ENCODE measurements at regions not wholly inside any gene's neighbourhood (a gene's known extent, or its start where the extent isn't known, plus 50 kb on each side); places are given as distances from the start of the nearest gene placed in this dataset.

DNA sequence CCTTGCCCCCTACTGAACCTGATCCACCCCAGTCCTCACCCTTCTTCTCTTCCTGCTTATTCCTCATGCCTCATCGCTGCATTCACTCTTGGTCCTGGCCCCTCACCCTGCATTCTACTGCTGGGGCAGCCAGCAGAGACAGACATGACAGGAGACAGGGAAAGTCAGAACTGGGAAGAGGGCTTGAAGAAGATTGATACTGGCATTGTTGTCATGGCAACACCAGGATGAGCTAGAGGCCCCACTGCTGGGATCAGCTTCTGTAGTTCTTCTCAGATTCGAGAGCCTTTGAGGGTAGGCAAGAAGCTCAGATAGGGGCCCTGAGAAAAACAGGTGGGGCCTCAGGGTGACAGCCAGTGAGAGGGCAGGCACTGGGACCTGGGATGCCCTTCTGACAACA is 264.3 kb downstream of the MIAT start:
- TF ChIP-seq, protein P1, sequence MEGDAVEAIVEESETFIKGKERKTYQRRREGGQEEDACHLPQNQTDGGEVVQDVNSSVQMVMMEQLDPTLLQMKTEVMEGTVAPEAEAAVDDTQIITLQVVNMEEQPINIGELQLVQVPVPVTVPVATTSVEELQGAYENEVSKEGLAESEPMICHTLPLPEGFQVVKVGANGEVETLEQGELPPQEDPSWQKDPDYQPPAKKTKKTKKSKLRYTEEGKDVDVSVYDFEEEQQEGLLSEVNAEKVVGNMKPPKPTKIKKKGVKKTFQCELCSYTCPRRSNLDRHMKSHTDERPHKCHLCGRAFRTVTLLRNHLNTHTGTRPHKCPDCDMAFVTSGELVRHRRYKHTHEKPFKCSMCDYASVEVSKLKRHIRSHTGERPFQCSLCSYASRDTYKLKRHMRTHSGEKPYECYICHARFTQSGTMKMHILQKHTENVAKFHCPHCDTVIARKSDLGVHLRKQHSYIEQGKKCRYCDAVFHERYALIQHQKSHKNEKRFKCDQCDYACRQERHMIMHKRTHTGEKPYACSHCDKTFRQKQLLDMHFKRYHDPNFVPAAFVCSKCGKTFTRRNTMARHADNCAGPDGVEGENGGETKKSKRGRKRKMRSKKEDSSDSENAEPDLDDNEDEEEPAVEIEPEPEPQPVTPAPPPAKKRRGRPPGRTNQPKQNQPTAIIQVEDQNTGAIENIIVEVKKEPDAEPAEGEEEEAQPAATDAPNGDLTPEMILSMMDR (IDR thresholded peaks at IDR 0.05; ENCODE audit: low read depth, low read length, missing control alignments): no peak
- no peak for DNase-seq (ENCODE audit: low read depth)
- no peak overlapping the region for H3K4me3 ChIP-seq (ENCODE audit: low read depth, low read length)

DNA sequence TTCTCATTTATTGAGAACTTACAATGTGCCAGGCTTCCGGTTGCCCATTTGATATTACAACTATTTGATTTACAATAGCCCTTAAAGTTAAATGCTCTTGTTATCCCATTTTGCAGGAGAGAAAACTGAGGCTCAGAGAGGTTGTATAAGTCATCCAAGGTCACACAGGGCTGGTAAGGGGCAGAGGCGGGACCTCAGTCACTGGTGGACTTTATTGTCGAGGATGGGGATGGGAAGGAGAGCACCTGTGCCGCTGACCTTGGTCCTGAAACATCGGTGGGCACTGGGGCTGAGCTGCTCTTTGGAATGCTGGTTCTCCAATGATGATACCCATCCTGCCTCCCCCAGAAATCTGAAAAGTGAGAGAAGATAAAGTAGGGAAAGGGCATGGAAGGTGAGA is 265.4 kb downstream of the MIAT start:
- no peak for DNase-seq (ENCODE audit: low read depth)
- TF ChIP-seq, protein P1 (IDR thresholded peaks at IDR 0.05; ENCODE audit: low read depth, low read length, missing control alignments): no peak

DNA sequence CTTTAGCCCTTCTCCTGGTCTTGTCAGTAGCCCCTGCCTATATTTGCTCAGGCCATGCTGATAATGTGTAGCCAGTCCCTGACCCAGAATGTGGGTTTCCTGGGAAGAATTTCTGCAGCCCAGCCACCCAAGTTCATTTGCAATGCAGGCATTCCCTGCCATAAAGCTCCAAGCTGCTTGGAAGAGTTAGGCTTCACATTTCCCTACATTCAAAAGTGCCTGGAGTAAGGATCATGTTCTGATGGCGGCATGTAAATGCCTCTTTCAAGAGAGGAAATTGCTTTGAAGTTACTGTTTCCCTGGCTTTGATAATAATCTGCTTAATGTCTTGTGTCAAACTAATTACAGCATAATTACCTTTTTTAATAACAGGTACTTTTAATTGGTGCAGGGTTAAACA is 266.1 kb downstream of the MIAT start:
- no peak for DNase-seq (ENCODE audit: low read depth)
- H3K4me3 ChIP-seq (ENCODE audit: low read depth, low read length): no peak overlapping the region
- TF ChIP-seq, protein P1 (IDR thresholded peaks at IDR 0.05; ENCODE audit: low read depth, low read length, missing control alignments): no peak

More for the DNA sequence above, 265.4 kb downstream of the MIAT start:
- H3K4me3 ChIP-seq (ENCODE audit: low read depth, low read length): no peak overlapping the region

DNA sequence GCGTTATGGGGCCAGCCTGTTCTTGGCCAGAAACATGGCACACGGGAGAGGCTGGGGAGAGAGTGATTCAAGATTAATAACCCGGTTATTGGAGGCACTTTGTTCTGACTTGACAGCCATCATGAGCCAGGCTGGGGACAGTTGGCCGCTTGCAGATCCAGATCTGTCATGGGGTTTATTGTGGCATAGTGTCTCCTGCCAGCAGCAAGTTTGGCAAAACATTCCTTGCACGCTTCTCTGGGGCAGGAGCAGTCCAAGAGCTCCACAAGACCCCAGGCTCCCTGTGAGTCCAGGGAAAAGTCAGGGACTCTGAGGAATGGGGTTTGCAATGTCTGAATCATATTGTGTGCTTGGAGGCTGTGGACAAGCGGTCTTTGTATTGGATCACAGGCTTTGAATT is 270.4 kb downstream of the MIAT start:
- DNase-seq (ENCODE audit: low read depth): no peak
- TF ChIP-seq, protein P1 (IDR thresholded peaks at IDR 0.05; ENCODE audit: low read depth, low read length, missing control alignments): no peak
- H3K4me3 ChIP-seq (ENCODE audit: low read depth, low read length): no peak overlapping the region

DNA sequence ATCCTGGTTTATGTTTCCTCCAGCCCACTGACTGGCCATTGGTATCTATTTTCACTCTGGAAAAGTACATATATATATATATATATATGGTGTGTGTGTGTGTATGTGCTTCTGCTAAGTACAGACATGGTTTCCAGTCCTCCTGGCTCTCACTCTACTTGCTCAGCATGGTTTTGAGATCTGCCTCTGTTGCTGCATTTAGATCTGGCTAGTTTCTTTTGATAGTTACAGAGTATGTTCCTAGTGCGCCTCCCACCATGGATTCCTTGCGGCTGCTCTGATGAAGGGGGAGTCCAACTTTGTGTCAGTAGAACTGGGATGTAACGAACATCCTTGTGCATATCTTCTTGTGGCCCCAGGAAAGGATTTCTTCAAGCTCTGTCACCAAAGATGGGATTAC is 274.1 kb downstream of the MIAT start:
- H3K4me3 ChIP-seq (ENCODE audit: low read depth, low read length): no peak overlapping the region
- DNase-seq (ENCODE audit: low read depth): no peak
- TF ChIP-seq, protein P1 (IDR thresholded peaks at IDR 0.05; ENCODE audit: low read depth, low read length, missing control alignments): no peak

DNA sequence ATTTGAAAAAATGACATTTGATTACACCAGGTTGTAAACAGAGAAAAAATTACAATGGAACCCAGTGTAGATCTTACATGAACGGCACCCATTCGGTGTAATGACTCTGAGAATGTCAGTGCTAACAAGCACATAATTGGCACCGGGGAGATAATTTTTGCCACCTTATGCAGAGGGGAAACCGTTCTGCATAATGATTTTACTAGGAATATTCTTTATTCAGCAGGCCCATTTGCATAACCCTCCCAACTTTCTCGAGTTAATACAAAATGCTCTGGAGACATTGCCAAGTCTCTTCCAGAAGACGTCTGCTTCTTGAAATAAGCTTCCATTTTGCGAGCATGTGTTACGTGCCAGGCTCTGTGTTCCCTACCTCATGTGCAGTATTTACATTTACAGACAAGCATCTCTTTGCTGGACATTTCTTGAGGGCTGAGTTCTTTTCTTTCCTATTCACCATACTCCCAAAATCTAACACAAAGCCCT is 275.8 kb downstream of the MIAT start:
- H3K4me3 ChIP-seq (ENCODE audit: low read depth, low read length): no peak overlapping the region
- DNase-seq (ENCODE audit: low read depth): no peak
- TF ChIP-seq, protein P1 (IDR thresholded peaks at IDR 0.05; ENCODE audit: low read depth, low read length, missing control alignments): no peak

DNA sequence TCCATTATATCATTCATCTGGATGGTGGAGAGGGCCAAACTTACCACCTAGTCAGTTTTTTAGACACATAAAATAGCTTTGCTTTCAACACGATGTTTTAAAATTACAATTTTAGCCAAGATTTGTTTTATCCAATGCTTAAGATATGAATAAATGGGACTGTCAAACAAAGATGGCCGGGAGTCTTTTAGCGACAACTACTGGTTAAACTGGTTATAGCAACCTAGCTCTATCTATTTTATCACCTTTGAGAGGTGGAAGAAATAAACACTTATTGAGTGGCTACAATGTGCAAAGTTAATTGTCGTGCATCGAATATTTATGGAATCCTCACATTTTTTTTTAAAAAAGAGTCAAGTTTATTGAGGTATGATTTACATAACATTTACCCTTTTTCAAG is 279.8 kb downstream of the MIAT start:
- H3K4me3 ChIP-seq (ENCODE audit: low read depth, low read length): no peak overlapping the region
- no peak for DNase-seq (ENCODE audit: low read depth)
- TF ChIP-seq, protein P1 (IDR thresholded peaks at IDR 0.05; ENCODE audit: low read depth, low read length, missing control alignments): peak; percentile 21
